IPS-20b (cell line): ENCODE measurements at regions not wholly inside any gene's neighbourhood (a gene's known extent, or its start where the extent isn't known, plus 50 kb on each side); places are given as distances from the start of the nearest gene placed in this dataset.

ENCODE experiments used
- H3K27ac ChIP-seq: one replicate; pipeline ENCODE4 v1.5.1; 2013; ENCODE audit warnings: low read length
- H3K27me3 ChIP-seq: 2 replicates; pipeline ENCODE4 v1.6.1; 2013; ENCODE audit warnings: mild to moderate bottlenecking, low read length, inconsistent platforms; ENCODE audit not compliant: insufficient read depth
- H3K36me3 ChIP-seq: 2 replicates; pipeline ENCODE4 v1.6.1; 2013; ENCODE audit warnings: low read depth, mild to moderate bottlenecking, inconsistent platforms, low read length, moderate library complexity; ENCODE audit not compliant: insufficient read depth
- H3K4me1 ChIP-seq: 2 replicates; pipeline ENCODE4 v1.6.1; 2013; ENCODE audit warnings: mild to moderate bottlenecking, control low read depth, inconsistent platforms, low read length, moderate library complexity; ENCODE audit not compliant: insufficient read depth
- H3K4me3 ChIP-seq: 2 replicates; pipeline ENCODE4 v1.5.1; 2013; ENCODE audit warnings: mild to moderate bottlenecking, low read length, inconsistent platforms
- H3K9ac ChIP-seq: 2 replicates; pipeline ENCODE4 v1.6.1; 2013; ENCODE audit warnings: low read depth, mild to moderate bottlenecking, inconsistent platforms, low read length, moderate library complexity
- H3K9me3 ChIP-seq: 2 replicates; pipeline ENCODE4 v1.6.1; 2013; ENCODE audit warnings: mild to moderate bottlenecking, low read depth, low read length, inconsistent platforms; ENCODE audit not compliant: insufficient read depth

- H3K9me3 ChIP-seq: no peaks in the 10 kb centered on the region
- no peaks in the 10 kb centered on the region for H3K27me3 ChIP-seq
- no peak overlapping the region for H3K27ac ChIP-seq
- H3K4me1 ChIP-seq: no peaks in the 10 kb centered on the region; the same call in 1 of the 2 replicates
- no peak overlapping the region for H3K4me3 ChIP-seq
- H3K36me3 ChIP-seq: no peaks in the 10 kb centered on the region
- H3K9ac ChIP-seq: no peak overlapping the region
These were observed 518.5 kb downstream of the PREX1 start for GRCh38 chr20:48309293-48309692.

- Histone ChIP-seq H3K27ac (no peak overlapping the region), H3K9ac (no peak overlapping the region), H3K4me3 (no peak overlapping the region), H3K36me3 (no peaks in the 10 kb centered on the region), H3K9me3 (no peaks in the 10 kb centered on the region), H3K4me1 (no peaks in the 10 kb centered on the region; the same call in 1 of the 2 replicates), H3K27me3 (no peaks in the 10 kb centered on the region)
These were observed 518.9 kb downstream of the PREX1 start for GRCh38 chr20:48308882-48309281.

- H3K27ac ChIP-seq: no peak overlapping the region
- H3K4me3 ChIP-seq: no peak overlapping the region
- H3K9me3 ChIP-seq: no peaks in the 10 kb centered on the region
- no peaks in the 10 kb centered on the region for H3K36me3 ChIP-seq
- H3K27me3 ChIP-seq: no peaks in the 10 kb centered on the region
- no peak overlapping the region for H3K9ac ChIP-seq
- no peaks in the 10 kb centered on the region; the same call in 1 of the 2 replicates for H3K4me1 ChIP-seq
These were observed 519.5 kb downstream of the PREX1 start for GRCh38 chr20:48308232-48308781.

- H3K9me3 ChIP-seq: no peaks in the 10 kb centered on the region
- no peaks in the 10 kb centered on the region for H3K36me3 ChIP-seq
- H3K27me3 ChIP-seq: no peaks in the 10 kb centered on the region
- no peak overlapping the region for H3K4me3 ChIP-seq
- no peak overlapping the region for H3K27ac ChIP-seq
- no peak overlapping the region for H3K9ac ChIP-seq
- H3K4me1 ChIP-seq: no peaks in the 10 kb centered on the region; the same call in 1 of the 2 replicates
These were observed 520.5 kb downstream of the PREX1 start for GRCh38 chr20:48307277-48307676.

GRCh38 chr20:48302844-48303542 is 517.7 kb upstream of the SULF2 start:
- Histone ChIP-seq H3K36me3 (no peaks in the 10 kb centered on the region), H3K4me1 (no peaks in the 10 kb centered on the region), H3K27ac (no peak overlapping the region), H3K27me3 (no peaks in the 10 kb centered on the region), H3K4me3 (no peak overlapping the region), H3K9ac (no peak overlapping the region), H3K9me3 (peaks cover 2% of the 10 kb centered on the region; the same call in 1 of the 2 replicates)

- Histone ChIP-seq H3K4me3 (no peak overlapping the region), H3K9me3 (peaks cover 6% of the 10 kb centered on the region; the same call in 1 of the 2 replicates), H3K9ac (no peak overlapping the region), H3K4me1 (no peaks in the 10 kb centered on the region), H3K27me3 (no peaks in the 10 kb centered on the region), H3K27ac (no peak overlapping the region), H3K36me3 (no peaks in the 10 kb centered on the region)
These were observed 516.9 kb upstream of the SULF2 start for GRCh38 chr20:48302149-48302548.

- no peak overlapping the region for H3K9ac ChIP-seq
- no peak overlapping the region for H3K4me3 ChIP-seq
- no peaks in the 10 kb centered on the region for H3K27me3 ChIP-seq
- H3K36me3 ChIP-seq: no peaks in the 10 kb centered on the region
- H3K9me3 ChIP-seq: peaks cover 6% of the 10 kb centered on the region; the same call in 1 of the 2 replicates
- H3K27ac ChIP-seq: no peak overlapping the region
- H3K4me1 ChIP-seq: peaks cover 3% of the 10 kb centered on the region; the same call in 1 of the 2 replicates
These were observed 515.9 kb upstream of the SULF2 start for GRCh38 chr20:48301189-48301588.

GRCh38 chr20:48300529-48300928 is 515.2 kb upstream of the SULF2 start:
- Histone ChIP-seq H3K27ac (no peak overlapping the region), H3K9me3 (peaks cover 6% of the 10 kb centered on the region; the same call in 1 of the 2 replicates), H3K4me1 (peaks cover 9% of the 10 kb centered on the region), H3K4me3 (no peak overlapping the region), H3K36me3 (no peaks in the 10 kb centered on the region), H3K27me3 (no peaks in the 10 kb centered on the region), H3K9ac (no peak overlapping the region)

GRCh38 chr20:48298851-48299484 is 513.7 kb upstream of the SULF2 start:
- Histone ChIP-seq H3K36me3 (no peaks in the 10 kb centered on the region), H3K27ac (no peak overlapping the region), H3K4me3 (no peak overlapping the region), H3K4me1 (peaks cover 23% of the 10 kb centered on the region), H3K9ac (no peak overlapping the region), H3K27me3 (no peaks in the 10 kb centered on the region), H3K9me3 (peaks cover 6% of the 10 kb centered on the region; the same call in 1 of the 2 replicates)

- Histone ChIP-seq H3K4me3 (no peak overlapping the region), H3K36me3 (no peaks in the 10 kb centered on the region), H3K27ac (no peak overlapping the region), H3K4me1 (peaks cover 27% of the 10 kb centered on the region), H3K9ac (no peak overlapping the region), H3K27me3 (no peaks in the 10 kb centered on the region), H3K9me3 (peaks cover 6% of the 10 kb centered on the region; the same call in 1 of the 2 replicates)
These were observed 513.2 kb upstream of the SULF2 start for GRCh38 chr20:48298433-48298832.

GRCh38 chr20:48295966-48296421 is 510.7 kb upstream of the SULF2 start:
- Histone ChIP-seq H3K27me3 (no peaks in the 10 kb centered on the region), H3K27ac (no peak overlapping the region), H3K9ac (no peak overlapping the region; the same call in 1 of the 2 replicates), H3K9me3 (peaks cover 6% of the 10 kb centered on the region; the same call in 1 of the 2 replicates), H3K4me3 (no peak overlapping the region), H3K36me3 (no peaks in the 10 kb centered on the region), H3K4me1 (peaks cover 47% of the 10 kb centered on the region)
